ENCODE measurements at regions not wholly inside any gene's neighbourhood (a gene's known extent, or its start where the extent isn't known, plus 50 kb on each side); places are given as distances from the start of the nearest gene placed in this dataset.
"Not testable (repeated sequence)": the region's sequence is repeated elsewhere in the genome, so short reads cannot be mapped to it uniquely, and the experiment has no call there.

DNA sequence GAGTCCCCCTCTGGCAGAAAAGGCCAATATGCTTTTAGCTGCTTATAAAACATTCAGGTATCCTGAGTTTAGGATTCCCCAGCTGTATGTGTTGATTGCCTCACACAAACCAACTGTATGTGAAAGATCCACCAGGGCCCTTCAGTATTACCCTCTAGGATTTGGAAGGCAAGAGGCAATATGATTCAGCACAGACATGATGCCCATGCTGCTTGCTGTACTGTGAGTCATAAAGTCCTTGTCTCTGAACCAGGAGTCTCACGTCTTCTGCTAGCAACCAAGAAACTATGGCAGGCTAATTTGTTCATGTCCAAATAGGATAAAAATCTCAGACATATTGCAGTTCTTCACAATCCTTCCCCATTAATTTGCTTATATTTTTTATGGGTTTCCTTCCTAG lies 789.2 kb upstream of the SLC35B3 start:
- 0 out of 2 replicates have a peak, but pooled peaks cover 4% of the 10 kb centered on the region for H3K9me3 ChIP-seq (ENCODE audit: low read length)
- no TSS peak for BruUV-seq (replicated peaks)
- no peak overlapping the region for H3K27ac ChIP-seq (ENCODE audit: low read length)
- H3K9ac ChIP-seq (ENCODE audit: low read length), result no peak overlapping the region
- H3K79me2 ChIP-seq (ENCODE audit: low read length), result no peaks in the 10 kb centered on the region
- H4K20me1 ChIP-seq (ENCODE audit: low read length), result no peaks in the 10 kb centered on the region
- no peaks in the 10 kb centered on the region for H3K4me1 ChIP-seq (ENCODE audit: insufficient read depth, low read length)
- H3K36me3 ChIP-seq (ENCODE audit: low read depth, low read length), result no peaks in the 10 kb centered on the region
- POLR2A ChIA-PET (ENCODE audit: unreplicated experiment), result no interaction called here
- H3K27me3 ChIP-seq (ENCODE audit: low read length), result peaks cover 10% of the 10 kb centered on the region; the same call in 1 of the 2 replicates
- no peaks in the 10 kb centered on the region for H3K9me2 ChIP-seq (replicated peaks; ENCODE audit: low read length)
- H3F3A ChIP-seq (ENCODE audit: low read length, unreplicated experiment), result no peaks in the 10 kb centered on the region
- no peak overlapping the region for H3K4me2 ChIP-seq (ENCODE audit: low read length)
- no peak overlapping the region for H3K4me3 ChIP-seq (ENCODE audit: low read length)
- no peak for TF ChIP-seq EZH2 (IDR thresholded peaks at IDR 0.05; ENCODE audit: low read length, unreplicated experiment)
- TF ChIP-seq, protein P1, sequence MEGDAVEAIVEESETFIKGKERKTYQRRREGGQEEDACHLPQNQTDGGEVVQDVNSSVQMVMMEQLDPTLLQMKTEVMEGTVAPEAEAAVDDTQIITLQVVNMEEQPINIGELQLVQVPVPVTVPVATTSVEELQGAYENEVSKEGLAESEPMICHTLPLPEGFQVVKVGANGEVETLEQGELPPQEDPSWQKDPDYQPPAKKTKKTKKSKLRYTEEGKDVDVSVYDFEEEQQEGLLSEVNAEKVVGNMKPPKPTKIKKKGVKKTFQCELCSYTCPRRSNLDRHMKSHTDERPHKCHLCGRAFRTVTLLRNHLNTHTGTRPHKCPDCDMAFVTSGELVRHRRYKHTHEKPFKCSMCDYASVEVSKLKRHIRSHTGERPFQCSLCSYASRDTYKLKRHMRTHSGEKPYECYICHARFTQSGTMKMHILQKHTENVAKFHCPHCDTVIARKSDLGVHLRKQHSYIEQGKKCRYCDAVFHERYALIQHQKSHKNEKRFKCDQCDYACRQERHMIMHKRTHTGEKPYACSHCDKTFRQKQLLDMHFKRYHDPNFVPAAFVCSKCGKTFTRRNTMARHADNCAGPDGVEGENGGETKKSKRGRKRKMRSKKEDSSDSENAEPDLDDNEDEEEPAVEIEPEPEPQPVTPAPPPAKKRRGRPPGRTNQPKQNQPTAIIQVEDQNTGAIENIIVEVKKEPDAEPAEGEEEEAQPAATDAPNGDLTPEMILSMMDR (conservative IDR thresholded peaks at IDR 0.05; ENCODE audit: low read depth, low read length), result no peak
- TF ChIP-seq EZH2phosphoT487 (IDR thresholded peaks at IDR 0.05; ENCODE audit: borderline replicate concordance, low read length), result no peak
- ATAC-seq (no peak), DNase-seq (no peak)
- CTCF ChIA-PET, result no interaction called here
- intact Hi-C loops (cut with micrococcal nuclease), result no loop called here
- no peak overlapping the region for H2AFZ ChIP-seq (ENCODE audit: low read length)

- H3K9me2 ChIP-seq (replicated peaks; ENCODE audit: low read length); H3K79me2 ChIP-seq (ENCODE audit: low read length); H3K9me3 ChIP-seq (ENCODE audit: low read length); H2AFZ ChIP-seq (ENCODE audit: low read length); DNase-seq; POLR2A ChIA-PET (ENCODE audit: unreplicated experiment); BruUV-seq (replicated peaks); CTCF ChIA-PET; H4K20me1 ChIP-seq (ENCODE audit: low read length); H3K27ac ChIP-seq (ENCODE audit: low read length); H3K4me3 ChIP-seq (ENCODE audit: low read length); H3K27me3 ChIP-seq (ENCODE audit: low read length); H3K36me3 ChIP-seq (ENCODE audit: low read depth, low read length); intact Hi-C loops (cut with micrococcal nuclease); H3K9ac ChIP-seq (ENCODE audit: low read length); H3K4me2 ChIP-seq (ENCODE audit: low read length); H3K4me1 ChIP-seq (ENCODE audit: insufficient read depth, low read length); ATAC-seq; H3F3A ChIP-seq (ENCODE audit: low read length, unreplicated experiment): not testable (repeated sequence)
Observed at GRCh38 chr6:9213717-9214116, 778.4 kb upstream of the SLC35B3 start.

- Histone ChIP-seq H3K27me3 (ENCODE audit: low read length) (peaks cover 10% of the 10 kb centered on the region; the same call in 1 of the 2 replicates), H3F3A (ENCODE audit: low read length, unreplicated experiment) (no peaks in the 10 kb centered on the region), H2AFZ (ENCODE audit: low read length) (no peak overlapping the region), H3K4me3 (ENCODE audit: low read length) (no peak overlapping the region), H4K20me1 (ENCODE audit: low read length) (no peaks in the 10 kb centered on the region), H3K79me2 (ENCODE audit: low read length) (no peaks in the 10 kb centered on the region), H3K9me2 (replicated peaks; ENCODE audit: low read length) (0 out of 2 replicates have a peak, but pooled peaks cover 6% of the 10 kb centered on the region), H3K36me3 (ENCODE audit: low read depth, low read length) (no peaks in the 10 kb centered on the region), H3K4me1 (ENCODE audit: insufficient read depth, low read length) (peaks cover 6% of the 10 kb centered on the region; the same call in 1 of the 2 replicates), H3K9ac (ENCODE audit: low read length) (no peak overlapping the region), H3K27ac (ENCODE audit: low read length) (no peak overlapping the region), H3K4me2 (ENCODE audit: low read length) (no peak overlapping the region), H3K9me3 (ENCODE audit: low read length) (no peaks in the 10 kb centered on the region)
- no TSS peak for BruUV-seq (replicated peaks)
- ChIA-PET POLR2A (ENCODE audit: unreplicated experiment) (no interaction called here), CTCF (no interaction called here)
- ATAC-seq (no peak), DNase-seq (peak; percentile 34)
- intact Hi-C loops (cut with micrococcal nuclease), result no loop called here
- TF ChIP-seq EZH2 (IDR thresholded peaks at IDR 0.05; ENCODE audit: low read length, unreplicated experiment), result no peak
- TF ChIP-seq EZH2phosphoT487 (IDR thresholded peaks at IDR 0.05; ENCODE audit: borderline replicate concordance, low read length), result no peak
- TF ChIP-seq, protein P1 (conservative IDR thresholded peaks at IDR 0.05; ENCODE audit: low read depth, low read length), result no peak
Observed at GRCh38 chr6:9208966-9209365, 773.6 kb upstream of the SLC35B3 start.

Measured in PC-3 (cell line).